GM19463 (cell line): ENCODE measurements at regions not wholly inside any gene's neighbourhood (a gene's known extent, or its start where the extent isn't known, plus 50 kb on each side); places are given as distances from the start of the nearest gene placed in this dataset.

Experiments
- ATAC-seq: cut with Tn5 transposase; IDR thresholded peaks from one replicate; pipeline ENCODE4 v1.9.1; 2021; ENCODE audit warnings: mild to moderate bottlenecking, moderate library complexity; ENCODE audit not compliant: unreplicated experiment

- ATAC-seq, result no peak
These were observed 104.8 kb upstream of the CWC22 start for GRCh38 chr2:180111901-180112300.

GRCh38 chr2:180110469-180110868 is 103.4 kb upstream of the CWC22 start:
- no peak for ATAC-seq

DNA sequence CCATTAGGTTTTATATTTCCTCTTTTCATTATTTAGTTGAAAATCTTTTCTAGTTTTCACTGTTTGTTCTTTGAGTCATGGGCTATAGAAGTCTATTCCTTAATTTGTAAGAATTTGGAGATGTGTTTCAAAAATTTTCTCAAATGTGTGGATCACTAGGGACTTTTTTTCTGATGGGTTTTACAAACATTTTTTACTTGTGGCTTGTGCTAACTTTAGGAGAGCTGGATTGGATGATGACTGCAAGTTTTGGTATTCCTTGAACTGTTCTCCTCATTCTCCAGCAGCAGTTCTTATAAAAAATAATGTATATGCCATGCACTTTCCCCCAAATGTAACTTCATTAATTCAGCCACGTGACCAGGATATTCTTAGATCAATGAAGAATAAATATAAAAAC is 94.7 kb upstream of the CWC22 start:
- ATAC-seq, result no peak

DNA sequence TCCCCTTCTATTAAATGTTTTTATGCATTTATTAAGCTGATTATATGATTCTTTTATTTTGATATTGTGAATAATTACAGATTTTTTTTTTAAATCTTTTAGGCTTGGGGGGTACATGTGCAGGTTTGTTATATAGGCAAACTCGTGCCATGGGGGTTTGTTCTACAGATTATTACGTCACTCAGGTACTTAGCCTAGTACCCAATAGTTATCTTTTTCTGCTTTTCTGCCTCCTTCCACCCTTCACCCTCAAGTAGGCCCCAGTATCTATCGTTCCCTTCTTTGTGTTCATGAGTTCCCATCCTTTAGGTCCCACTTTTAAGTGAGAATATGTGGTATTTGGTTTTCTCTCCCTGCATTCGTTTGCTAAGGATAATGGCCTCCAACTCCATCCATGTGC is 92.2 kb upstream of the CWC22 start:
- no peak for ATAC-seq

DNA sequence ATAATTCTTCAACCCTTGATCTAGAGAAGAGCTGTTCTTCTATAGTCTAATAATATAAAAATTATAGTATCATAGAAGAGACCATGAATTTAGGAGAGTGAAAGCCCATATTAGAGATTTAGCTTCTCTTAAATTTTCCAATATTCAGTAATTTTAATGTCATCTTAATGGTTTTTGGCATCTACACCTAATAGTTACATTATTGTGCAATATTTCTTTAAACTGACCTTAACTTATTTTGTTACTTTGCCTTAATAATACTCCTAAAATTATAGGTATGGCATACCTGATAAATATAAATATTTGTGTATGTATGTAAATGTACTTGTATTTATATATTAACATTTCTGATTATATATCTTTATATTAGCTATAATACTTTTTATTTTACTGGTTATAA is 78.0 kb upstream of the CWC22 start:
- no peak for ATAC-seq

DNA sequence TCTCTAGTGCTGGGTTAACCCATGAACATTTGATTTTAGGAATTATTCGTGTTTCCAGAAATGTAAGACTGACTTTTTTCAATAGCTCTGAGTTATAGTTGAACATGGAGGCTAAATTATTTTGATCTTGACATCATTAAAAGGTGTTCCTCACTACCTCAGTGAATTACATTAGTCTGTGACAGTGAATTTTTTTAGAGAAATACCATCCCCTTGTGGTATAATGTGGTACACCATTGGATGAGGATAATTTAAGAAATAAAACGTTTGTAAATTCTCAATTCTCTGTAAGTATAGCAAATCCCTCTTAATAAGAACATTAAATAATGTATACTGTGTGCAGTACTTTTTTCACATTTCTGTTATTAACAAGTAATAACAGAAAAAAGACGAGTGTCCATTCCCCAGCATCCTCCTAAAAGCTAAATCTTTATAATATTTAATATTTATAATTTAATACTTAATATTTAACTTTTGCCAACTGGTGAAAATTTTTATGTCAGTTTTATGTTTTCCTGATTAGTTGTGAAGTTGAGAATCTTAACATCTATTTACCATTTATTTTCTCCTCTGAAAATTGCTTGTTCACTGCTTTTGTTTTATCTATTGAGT is 70.3 kb upstream of the CWC22 start:
- ATAC-seq, result no peak

- no peak for ATAC-seq
These were observed 68.8 kb upstream of the CWC22 start for GRCh38 chr2:180075870-180076269.

GRCh38 chr2:180071797-180072196 is 64.7 kb upstream of the CWC22 start:
- ATAC-seq, result no peak

DNA sequence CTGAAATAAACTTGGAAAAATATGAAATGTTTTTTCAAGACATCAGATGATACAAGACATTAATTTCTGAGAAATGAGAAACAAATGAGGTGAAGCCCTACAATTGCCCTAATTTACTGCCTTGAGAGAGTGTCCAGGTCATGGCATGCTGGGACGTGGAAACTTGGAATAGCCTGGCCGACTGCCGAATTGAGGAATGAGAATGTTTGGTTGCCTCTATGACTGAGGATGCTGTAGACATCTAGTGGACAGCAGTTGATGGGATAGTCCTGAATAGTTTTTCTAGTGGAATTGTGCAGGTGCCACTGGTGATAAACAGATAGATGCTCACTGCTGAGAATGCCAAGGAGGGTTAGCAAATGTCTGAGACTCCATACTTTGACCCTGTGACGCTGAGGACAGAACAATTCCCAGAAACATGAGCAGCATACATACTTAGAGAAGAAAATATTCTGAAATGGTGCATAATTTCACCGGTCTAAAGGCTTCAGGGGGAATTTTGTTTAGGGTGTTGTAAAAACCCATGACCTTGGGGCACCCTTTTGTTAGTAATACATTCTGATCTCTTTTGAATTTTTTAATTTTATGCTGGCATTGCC is 56.5 kb upstream of the CWC22 start:
- ATAC-seq, result no peak

DNA sequence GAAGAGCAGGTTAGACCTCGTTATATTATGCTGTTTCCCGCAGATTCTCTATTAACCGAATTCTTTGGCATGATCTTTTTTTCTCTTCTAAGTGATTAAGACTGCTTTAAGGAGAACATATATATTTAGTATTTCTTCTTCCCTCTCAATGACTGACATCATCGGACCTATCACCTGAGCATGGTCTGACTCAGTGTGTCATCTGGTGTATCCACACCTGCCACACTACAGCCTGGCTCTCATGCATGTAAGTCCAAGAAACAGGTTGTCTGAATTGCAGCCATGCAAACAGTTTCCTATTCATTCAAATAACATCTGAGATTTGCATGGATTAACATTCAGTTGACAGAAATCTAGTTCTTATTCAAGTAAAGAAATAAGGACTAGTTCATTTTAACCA is 55.1 kb upstream of the CWC22 start:
- ATAC-seq, result no peak

GRCh38 chr2:180061546-180061945 is 54.4 kb upstream of the CWC22 start:
- no peak for ATAC-seq

DNA sequence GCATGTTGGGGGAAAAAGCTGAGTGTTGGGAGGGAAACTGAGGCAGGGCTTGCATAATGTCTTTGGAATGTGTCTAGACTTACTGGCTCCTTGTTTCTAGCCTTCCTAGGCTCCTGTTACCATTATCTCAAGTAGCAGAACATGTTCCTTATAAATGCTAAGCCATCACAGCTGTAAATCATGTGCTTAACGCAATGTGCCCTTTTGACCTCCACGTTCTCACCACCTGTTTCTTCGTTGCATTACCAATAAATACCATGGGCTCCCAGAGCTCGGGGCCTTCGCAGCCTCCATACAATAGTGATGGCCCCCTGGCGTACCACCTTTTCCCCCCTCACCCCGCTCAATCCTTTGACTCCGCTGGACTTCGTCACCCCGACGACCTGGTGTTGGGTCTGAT is 54.0 kb upstream of the CWC22 start:
- no peak for ATAC-seq

DNA sequence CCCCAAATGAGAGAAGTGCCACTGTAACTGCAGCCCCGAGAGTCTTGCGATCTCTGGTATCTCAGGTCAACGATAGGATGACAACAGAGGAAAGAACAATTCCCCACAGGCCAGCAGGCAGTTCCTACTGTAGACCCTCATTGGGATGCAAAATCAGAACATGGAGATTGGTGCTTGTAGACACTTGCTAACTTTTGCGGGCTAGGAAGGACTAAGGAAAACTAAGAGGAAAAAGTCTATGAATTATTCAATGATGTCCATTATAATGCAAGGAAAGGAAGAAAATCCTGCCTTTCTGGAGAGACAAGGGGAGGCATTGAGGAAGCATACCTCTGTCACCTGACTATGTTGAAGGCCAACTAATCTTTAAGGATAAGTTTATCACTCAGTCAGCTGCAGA is 51.9 kb upstream of the CWC22 start:
- no peak for ATAC-seq

GRCh38 chr2:180057706-180058412 is 50.8 kb upstream of the CWC22 start:
- no peak for ATAC-seq
